HG03558 (cell line): ENCODE measurements at regions not wholly inside any gene's neighbourhood (a gene's known extent, or its start where the extent isn't known, plus 50 kb on each side); places are given as distances from the start of the nearest gene placed in this dataset.

Source experiments
- ATAC-seq: cut with Tn5 transposase; IDR thresholded peaks from one replicate; pipeline ENCODE4 v1.9.1; 2021; ENCODE audit warnings: moderate number of reproducible peaks; ENCODE audit not compliant: unreplicated experiment; ENCODE audit errors: extremely low read depth

GRCh38 chr20:50272724-50273446 is 82.3 kb downstream of the CEBPB start:
- no peak for ATAC-seq

GRCh38 chr20:50273601-50274491 is 83.2 kb downstream of the CEBPB start:
- ATAC-seq, result no peak

- ATAC-seq, result no peak
Observed at GRCh38 chr20:50274570-50275430, 84.2 kb downstream of the CEBPB start.

DNA sequence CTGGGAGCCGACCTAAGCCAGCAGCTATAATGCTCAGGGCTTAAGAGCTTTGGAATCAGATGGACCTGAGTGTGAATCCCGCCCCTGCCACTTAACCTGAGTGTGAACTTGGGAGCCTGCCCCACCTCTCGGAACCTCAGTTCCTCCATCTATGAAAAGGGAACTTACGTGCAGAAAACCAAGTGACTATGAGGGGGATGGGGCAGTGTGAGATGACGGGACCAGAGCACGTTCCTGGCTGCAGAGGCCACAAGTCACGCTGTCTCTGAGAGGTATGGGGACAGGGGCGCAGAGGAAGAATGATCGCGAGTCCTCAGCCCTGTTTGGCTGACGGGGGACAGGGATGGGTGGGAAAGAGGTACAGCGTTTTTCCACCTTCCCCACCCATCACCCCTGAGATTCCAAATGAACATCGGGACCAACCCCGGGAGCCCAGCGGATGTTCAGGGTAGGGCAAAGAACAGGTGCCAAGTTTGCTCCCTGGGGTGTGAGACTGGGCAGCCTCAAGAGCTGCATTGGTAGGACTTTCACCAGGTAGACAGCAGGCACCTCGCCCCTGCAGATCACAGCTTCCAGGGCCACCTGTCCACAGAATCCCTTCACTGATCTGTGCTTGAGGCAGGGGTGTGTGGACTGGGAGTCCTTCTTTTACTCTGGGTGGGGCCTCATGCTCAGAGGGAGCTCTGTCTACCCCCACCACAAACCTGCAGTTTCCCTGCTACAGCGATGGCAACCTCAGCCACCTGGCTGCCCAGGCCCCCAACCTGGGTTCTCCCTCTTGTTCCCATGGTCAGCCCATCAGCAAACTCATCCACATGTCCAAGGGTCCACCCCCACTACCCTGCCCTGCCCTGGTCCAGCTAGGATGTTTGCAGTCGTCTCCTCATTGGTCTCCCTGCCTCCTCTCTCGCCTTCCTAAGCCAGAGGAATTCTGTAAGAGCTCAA is 85.8 kb downstream of the CEBPB start:
- no peak for ATAC-seq

GRCh38 chr20:50277064-50277415 is 86.4 kb downstream of the CEBPB start:
- no peak for ATAC-seq

GRCh38 chr20:50277460-50278376 is 87.1 kb downstream of the CEBPB start:
- ATAC-seq, result no peak

DNA sequence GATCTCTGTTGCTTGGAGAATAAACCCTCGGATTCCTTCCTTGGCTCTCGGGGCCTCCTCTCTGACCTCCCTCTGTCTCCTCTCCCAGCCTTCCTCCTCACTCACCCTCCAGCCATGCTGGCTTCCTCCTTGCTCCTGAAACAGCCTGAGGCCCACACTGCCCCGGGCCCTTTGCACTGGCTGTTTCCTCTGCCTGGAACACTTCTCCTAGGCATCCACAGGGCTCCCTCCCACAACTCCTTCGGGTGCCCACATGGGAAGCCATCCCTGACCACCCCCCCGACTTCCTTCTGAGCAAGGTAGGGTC is 87.7 kb downstream of the CEBPB start:
- ATAC-seq, result no peak

- ATAC-seq, result no peak
Observed at GRCh38 chr20:50278684-50279531, 88.3 kb downstream of the CEBPB start.

DNA sequence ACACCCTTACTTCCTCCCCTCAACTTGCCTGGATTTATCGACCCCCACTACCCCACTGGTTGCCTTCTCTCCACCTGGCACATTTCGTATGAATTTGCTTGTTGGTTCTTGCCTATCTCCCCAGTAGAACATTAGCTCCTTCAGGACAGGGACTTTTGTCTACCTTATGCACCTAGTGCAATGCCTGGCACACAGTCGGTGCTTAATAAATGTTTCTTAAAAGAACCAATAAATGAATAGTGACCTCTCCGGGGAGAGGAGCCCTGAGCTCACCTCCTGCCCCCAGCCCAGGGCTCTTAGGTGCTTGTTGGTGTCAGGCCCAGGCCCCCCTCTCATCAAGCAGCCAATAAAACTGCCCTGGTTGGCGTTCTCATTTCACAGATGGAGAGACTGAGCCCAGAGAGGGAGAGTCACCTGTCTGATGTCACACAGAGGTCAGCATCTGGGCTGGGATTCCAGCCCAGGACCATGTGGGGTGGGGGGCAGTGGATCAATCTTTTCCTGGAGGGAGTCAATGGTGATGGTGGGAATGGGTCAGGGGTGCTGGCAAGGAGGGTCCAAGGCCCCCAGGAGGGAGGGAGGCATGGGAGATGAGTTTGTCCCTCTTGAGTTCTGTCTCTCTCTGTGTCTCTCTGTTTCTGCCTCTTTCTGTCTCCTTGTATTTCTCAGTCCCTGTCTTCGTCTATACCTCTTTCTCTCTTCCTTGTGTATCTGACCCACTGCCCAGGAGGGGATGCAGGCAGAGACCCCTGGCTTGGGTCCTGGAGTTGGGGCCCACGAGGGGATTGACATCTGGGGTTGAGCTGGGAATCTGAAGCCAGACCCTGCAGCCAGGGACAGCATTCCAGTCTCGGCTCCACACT is 89.6 kb downstream of the CEBPB start:
- no peak for ATAC-seq

DNA sequence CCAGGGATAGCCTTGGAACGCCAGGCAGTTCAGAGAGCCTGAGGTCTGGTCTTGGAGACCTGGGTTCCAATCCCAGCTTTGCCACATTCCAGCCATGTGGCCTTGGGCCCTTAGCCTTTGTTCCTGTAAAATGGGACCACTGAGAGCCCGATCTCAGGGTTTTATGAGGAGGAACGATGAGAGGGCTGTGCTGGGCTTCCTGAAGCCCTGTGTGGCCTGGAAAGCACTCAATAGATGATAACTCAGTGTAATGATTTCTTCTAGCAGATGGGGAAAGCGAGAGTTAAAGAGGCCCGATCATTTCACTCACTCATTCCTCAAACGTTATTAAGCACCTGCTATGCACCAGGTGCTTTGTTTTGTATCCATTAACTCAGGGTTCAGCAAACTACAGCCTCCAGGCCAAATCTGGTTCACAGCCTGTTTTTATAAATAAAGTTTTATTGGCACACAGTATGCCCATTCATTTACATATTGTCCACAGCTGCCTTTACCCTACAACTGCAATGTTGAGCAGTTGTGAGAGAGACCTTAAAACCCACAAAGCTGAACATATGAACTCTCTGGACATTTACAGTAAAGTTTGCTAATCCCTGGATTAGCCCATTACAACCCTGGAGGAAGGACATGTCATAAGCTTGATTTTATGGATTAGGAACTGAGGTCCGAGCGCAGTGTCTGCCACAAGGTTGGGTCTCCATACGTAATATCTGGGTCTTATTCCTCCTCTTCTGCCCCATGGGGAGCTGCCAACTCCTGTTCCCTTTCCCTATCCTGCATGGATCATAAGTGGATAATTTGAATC is 90.4 kb downstream of the CEBPB start:
- ATAC-seq, result no peak

- no peak for ATAC-seq
Observed at GRCh38 chr20:50281831-50282591, 91.4 kb downstream of the CEBPB start.

GRCh38 chr20:50282592-50283241 is 92.1 kb downstream of the CEBPB start:
- ATAC-seq, result no peak

DNA sequence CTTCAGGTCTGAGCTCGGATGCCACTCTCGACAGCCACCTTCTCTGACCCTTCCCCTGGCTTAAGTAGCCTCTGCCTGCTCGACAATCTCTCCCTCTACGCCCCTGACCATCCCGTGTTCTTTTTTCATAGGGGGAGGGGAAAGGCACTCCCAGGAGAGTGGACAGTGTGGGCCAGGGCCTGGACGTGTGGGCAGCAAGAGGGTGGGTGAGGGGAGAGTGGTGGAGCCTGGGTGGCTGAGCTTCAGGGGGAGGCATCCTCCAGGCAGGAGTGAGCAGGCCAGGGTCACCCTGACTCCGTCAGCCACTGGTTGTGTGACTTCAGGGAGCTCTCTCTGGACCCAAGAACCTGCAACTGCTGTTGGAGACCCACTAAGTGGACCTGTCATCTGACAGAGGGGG is 92.7 kb downstream of the CEBPB start:
- no peak for ATAC-seq

GRCh38 chr20:50283922-50284810 is 93.5 kb downstream of the CEBPB start:
- no peak for ATAC-seq
